ENCODE measurements at regions not wholly inside any gene's neighbourhood (a gene's known extent, or its start where the extent isn't known, plus 50 kb on each side); places are given as distances from the start of the nearest gene placed in this dataset.

GRCh38 chr21:26224366-26224765 lies 53.8 kb upstream of the APP start:
- no peak for DNase-seq (ENCODE audit: low spot score)

Measured in pons (tissue), 1 donor.